ENCODE measurements at regions not wholly inside any gene's neighbourhood (a gene's known extent, or its start where the extent isn't known, plus 50 kb on each side); places are given as distances from the start of the nearest gene placed in this dataset.
"Not testable (repeated sequence)": the region's sequence is repeated elsewhere in the genome, so short reads cannot be mapped to it uniquely, and the experiment has no call there.

DNA sequence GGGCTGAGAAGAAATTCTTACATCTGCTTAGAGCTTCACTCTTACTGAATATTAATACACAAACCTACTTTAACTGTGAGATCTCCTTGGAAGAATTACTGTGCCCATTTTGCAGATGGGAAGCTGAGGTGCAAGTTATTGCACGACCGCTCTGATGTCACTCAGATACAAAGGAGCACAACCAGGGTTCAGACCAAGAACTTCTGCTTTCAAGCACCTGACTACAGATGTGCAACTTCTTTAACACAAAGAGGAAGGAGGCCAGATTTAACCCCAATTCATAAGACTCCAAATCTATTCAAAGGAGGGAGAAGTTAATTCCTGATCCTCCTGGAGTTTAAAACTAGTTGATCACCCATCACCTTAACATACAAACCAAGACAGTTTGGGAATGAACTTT is 232.6 kb downstream of the VRK1 start:
- DNase-seq (ENCODE audit: low spot score): no peak

DNA sequence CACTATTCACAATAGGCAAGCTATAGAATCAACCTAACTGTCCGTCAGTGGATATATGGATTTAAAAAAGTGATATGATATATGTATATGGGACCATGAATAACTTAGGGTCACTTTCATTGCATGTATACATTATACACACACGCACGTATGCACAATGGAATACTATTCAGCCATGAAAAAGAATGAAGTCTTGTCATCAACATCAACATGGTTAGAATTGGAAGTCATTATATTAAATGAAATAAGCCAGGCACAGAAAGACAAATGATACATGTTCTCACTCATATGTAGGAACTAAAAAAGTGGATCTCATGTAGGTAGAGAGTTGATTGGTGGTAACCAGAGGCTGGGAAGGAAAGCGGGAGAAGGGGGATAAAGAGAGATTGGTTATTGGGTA is 234.3 kb downstream of the VRK1 start:
- no peak for DNase-seq (ENCODE audit: low spot score)

DNA sequence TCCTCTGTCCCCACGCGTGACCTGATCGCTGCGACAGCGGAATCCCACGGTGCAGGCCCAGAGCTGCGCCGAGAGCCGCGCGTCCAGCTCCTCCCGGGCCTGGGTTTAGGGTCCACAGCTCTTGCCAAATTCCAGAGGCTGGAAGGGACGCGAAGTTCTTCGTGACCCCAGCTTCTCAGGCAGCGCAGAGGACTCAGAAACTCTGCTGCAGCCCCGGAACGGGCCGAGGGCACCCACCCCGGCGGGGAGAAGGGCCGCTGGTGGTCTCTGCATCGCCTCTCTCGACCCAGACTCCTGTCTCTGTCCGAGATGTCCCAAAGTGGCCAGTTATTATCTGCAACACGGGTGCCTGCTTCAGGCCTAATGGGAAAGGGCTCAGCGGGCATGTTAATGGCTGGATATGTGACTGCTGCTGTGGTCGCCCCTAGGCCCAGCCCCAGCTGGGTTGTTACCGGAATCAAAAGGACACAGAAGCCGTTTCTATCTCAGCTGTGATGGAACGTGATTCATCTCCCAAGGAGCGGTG is 236.4 kb downstream of the VRK1 start:
- DNase-seq (ENCODE audit: low spot score): no peak

DNA sequence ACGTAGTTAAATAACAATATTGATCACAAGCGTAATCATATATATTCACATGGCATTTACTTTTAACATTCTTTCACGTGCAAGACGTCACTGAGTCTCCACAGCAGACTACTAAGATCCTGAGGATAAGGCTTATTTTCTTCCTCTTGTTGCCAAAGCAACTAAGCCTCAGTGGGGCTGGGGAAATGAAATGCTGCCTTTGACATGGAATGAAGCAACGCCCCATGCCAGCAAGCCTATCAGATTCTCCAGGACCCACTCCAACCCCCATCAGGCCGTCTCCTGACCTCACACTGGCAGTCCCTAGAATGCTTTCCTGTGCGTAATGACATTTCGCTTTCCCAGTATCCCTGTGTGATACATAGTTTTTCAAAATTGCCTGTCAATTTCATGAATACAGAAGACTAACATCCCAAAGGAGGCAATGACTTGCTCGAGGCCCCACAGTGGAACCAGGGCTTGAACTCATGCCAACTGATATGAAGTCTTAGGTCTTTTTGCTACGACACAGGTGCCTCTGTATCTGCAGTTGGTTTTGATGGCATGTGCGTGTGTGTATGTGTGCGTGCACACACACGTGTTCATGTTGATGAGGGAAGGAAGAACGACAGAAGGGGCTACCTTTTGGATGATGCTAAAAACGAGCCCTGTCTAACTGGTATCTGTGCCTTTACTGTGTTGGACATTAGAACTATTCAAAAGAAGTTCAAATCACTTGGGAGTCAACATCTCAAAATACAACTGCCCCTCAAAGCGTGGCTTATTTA is 239.1 kb downstream of the VRK1 start:
- no peak for DNase-seq (ENCODE audit: low spot score)

DNA sequence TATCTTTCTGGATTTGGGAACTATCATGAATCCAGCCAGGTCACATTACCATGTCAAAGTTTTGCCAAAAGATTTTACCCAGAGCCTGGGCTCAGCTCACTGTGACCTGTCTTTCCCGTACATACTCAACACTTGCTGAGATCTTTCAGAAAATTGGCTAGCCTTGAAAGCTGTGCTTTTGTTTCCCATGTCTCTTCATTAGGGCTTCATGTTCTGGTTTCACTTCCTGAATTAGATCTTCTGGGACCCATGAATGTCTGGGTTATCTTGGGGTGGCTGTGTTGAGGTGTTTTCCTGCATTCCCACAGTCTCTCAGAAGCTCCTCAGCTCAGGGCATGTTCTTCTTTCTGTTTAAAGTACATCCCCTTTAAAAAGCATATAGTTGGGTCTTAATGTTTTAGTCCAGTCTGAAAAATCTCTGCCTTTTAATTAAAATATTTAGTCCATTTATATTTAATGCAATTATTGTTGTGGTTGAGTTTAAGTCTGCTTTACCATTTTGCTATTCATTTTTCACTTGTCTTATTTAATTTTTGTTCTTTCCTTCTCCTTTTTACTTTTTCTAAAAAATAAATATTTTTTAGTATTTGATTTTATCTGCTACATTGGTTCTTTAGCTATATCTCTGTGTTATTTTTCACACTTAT is 242.7 kb downstream of the VRK1 start:
- DNase-seq (ENCODE audit: low spot score): no peak

DNA sequence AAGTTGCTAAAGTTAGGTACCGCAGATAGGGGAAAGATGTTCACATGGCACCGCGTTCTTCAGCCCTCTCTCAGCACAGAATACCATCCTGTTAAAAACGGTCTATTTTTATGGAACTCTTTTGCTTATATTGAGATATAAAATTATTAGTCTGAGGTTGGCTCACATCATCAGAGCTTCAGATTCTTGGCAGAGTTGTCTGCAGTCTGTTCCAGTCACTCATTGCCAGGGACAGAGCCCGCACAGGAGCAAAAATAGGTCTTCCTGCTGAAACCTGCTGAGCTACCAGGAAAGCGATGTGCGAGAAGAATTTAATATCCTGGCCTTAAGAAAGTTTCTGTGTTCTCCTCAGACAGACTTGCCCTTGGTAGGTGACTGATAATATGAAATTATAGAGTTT is 249.8 kb downstream of the VRK1 start:
- no peak for DNase-seq (ENCODE audit: low spot score)

DNA sequence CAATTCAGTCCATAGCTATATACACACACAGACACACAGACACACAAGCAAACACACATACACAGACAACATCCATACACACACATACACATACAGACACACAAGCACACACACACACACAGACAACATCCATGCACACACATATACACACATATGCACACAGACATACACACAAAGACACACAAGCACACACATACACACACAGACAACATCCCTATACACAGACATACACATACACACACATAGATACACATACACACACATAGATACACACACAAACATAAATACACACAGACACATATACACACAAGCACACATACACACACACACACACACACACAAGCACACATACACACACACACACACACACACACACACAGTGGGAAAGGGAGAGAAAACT is 254.8 kb downstream of the VRK1 start:
- DNase-seq (ENCODE audit: low spot score): no peak

DNA sequence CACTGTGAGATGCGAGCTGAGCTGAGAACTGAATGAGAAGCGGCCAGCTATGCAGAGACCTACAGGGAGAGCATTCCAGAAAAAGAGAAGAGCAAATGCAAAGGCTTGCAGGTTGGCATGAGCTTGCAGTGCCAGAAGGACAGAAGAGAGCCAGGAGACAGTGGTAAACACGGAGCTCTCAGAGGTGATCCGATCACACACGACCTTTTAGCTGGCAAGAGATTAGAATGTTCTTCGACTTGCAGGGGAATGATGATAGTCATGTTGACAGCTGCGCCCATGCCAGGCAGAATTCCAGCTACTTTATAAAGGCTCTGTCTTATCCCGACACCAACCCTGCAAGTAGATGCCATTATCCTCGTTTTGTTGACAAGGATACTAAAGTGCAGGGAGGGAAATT is 256.8 kb downstream of the VRK1 start:
- no peak for DNase-seq (ENCODE audit: low spot score)

DNA sequence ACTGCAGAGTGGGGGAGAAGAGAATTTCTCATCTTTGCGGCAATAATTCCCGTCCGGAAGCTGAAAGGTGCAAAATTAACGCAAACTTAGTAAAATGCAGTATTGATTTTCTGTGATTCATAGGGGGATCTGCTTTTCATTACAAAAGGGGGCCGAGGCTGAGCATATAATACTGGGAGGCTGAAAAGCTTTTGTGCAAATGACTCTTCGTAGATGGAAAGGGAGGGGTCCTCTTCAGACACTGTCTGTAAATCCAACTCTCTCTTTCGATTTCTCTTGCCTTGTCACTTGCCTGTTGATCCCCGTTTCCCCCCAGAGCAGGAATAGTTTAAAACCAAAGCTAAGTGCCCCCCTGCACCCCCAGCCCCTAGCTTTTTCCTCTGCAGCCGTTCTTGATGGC is 258.2 kb downstream of the VRK1 start:
- DNase-seq (ENCODE audit: low spot score): no peak

DNA sequence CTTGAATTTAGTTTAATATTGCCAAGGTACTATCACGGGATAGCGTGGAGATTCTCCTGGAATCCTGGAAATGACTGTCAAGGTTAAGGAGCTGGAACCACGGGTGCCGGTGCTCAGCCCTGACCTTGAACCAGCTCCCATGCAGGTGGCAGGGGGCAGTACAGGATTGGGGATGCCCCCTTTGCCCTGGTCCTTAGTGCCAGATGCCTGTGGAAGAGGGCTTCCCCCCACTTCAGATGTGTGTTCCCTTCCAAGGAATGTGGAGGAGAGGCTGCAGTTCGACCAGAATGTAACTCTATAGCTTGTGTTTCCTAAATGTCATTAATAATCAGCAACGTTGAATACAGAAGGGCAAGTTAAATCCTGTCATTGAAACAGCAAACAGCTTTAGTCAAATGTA is 258.9 kb downstream of the VRK1 start:
- no peak for DNase-seq (ENCODE audit: low spot score)

DNA sequence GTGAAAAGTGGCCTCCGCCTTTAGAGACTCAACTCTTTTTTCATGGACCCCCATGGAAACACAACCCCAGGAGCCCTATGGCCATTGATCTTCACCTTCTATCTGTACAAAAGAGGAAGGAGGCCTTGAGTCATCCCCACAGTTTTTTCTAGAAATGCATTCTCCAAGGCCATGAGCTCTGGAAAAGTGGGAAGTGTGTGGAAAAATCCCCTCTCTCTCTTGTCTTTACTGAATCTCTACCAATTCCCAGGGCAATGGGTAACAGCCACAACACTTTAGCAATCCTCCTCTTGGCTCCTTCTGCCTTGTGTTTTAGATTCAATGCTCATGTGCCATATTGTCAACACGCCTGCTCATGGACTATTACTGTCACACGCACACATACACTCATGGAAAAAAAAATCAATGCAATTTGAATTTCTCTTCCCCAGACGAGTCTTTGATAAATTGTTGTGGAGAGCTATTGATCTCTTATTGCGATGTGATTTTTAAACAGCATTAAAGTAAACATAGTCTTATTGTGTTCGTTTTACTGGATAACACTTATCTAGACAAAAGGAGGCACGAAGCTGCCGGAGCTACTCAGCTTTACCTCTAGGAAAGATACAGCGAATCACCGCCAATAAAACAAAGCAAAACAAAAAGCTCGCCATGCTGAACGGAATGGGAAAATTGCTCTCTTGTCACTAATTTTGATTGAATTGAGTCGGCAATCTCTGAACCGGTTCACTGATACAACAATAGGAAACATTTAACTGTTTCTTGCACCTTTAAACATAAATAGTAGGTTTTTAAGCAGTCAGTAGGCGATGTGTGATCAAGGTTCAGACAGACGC is 260.3 kb downstream of the VRK1 start:
- DNase-seq (ENCODE audit: low spot score): no peak

DNA sequence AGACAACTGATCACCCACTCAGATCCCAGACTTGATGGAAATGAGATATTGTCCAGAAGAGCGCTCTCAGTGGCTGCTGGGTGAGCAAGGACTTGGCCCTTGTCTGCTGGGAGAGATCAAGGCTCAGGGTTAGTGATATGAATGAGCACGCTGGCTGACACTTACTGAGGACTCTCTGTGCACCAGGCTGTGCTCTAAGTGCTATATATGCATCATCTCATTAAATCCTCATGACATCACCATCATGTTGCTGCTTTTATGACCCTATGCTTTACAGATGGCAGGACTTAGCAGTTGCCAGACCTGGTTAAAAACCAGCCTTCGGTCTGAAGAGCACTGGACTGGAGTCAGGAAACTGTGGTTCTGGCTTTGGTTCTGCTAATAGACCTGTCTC is 260.9 kb downstream of the VRK1 start:
- DNase-seq (ENCODE audit: low spot score): no peak

DNA sequence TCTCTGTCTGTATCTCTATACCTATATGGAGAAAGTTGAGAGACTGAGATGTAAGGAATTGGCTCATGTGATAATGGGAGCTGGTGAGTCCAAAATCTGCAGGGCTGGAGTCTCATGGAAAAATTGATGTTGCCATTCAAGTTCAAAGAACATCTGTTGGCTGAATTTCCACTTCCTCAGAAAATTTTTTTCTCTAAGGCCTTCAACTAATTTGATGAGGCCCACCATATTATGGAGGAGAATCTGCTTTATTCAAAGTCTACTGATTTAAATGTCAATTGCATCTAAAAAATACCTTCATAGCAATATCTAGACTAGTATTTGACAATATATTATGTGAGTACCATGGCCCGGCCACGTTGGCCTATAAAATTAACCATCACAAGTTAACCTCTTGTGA is 261.4 kb downstream of the VRK1 start:
- DNase-seq (ENCODE audit: low spot score): no peak

DNA sequence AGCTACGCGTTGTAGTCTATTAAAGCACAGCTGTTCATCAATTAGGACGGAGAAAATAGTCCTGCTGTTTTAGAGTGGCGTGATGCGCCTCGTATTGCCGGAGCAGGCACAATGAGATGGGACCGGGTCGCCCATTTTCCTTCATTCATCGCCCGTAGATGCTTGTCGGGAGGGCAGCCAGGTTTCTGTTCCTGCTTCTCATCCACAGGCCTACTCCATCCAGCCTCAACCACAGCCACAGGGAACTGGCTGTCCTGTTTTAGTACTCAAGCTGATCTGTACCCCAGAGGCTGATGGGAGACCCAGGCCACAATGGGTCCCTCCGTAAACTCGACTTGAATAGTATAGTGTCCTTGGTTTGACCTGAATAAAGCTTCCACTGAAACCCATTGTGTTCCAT is 264.0 kb downstream of the VRK1 start:
- no peak for DNase-seq (ENCODE audit: low spot score)

DNA sequence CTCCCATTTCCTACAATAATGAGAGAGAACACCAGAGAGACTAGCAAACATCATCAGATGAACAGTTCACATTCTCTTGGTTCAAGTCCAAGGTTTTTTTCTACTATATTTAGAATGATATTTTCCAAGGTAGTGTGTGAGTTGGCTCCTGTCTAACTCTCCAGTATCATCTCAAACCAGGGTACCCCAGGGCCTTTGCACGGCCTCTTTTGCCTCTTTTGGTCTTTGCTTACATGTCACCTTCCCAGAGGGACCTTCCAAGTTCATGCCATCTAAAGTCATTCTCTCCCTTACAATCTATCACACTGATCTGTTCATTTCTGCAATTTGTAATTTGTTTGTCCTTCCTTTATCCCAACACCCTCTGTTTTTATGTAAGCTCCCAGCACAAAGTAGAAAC is 264.5 kb downstream of the VRK1 start:
- DNase-seq (ENCODE audit: low spot score): no peak

DNA sequence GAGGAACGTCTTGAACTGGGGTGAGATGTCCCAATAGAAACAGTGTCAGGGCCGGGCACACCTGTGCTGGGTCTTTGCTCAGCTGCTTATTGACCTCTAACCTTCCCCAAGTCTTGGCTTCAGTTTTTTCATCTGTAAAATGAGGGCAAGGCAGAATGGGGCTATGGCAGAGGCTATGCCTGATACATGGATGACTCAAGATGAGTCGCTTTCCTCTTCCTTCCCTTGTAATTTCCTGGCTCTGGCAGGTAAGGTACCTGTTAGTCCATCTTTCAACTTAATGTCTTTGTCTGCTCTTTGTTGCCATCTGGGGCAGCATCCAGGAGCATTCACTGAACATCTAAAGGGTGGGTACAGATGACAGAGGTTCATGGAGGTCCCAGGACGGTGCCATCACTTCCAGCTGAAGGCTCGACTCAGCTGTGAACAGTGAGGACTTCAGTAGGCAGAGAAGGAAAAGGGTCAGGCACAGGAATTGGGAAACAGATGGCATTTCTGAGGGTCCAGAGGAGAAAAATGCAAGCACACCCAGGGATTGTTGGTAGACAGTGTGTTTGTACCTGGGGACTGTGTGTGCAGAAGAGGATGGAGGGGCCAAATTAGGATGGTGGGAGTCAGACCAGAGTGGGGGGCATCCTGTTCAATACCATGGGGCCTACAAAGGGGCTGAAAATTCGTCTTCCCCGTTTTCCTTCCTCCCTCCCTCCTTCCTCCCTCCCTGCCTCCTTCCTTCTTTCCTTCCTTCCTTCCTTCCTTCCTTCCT is 268.3 kb downstream of the VRK1 start:
- no peak for DNase-seq (ENCODE audit: low spot score)

DNA sequence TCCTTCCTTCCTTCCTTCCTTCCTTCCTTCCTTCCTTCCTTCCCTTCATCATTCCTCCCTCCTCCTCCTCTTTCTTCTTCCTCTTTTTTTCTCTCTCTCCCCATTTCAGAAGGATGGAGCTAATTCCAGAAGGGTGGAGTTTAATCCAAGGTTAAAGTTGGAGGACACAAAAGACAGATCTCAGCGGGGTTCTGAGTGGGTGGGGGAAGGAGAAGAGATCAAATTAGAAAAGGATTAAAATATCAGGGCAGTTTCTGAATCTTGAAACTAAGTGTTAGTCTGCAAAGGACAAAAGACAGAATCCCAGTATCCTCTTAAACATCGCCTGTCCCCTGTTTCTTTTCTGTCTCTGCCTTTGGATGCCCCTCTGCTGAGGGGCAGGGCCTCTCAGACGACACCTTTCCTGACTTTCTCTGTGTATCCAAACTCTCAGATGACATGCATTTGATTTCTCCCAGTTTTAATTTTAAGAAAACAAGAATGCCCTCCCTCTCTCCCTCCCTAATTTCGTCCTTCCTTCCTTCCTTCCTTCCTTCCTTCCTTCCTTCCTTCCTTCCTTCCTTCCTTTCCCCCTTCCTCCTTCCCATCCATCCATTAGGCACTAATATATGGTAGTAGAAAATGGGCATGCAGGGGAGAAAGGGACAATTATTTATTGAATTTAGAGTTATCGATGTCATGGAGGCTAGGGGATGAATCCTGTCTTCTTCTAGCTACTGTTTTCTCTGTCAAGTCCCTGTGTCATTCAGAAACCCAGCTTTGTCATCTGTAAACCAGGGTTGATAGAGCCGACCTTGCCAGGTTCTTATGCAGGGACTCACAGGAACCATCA is 269.1 kb downstream of the VRK1 start:
- DNase-seq (ENCODE audit: low spot score): no peak

DNA sequence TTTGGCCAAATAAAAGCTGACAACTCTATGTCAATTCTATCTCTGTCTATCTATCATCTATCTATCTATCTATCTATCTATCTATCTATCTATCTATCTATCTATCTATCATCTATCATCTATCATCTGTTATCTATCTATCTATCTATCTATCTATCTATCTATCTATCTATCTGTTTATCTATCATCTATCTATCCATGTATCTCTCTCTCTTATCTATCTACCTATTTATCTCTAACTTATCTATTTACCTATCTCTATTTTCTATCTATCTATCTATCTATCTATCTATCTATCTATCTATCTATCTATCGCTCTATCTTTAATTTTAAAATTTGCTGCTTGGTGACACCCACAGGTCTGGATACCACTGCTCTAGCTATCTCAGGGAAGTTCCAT is 271.1 kb downstream of the VRK1 start:
- DNase-seq (ENCODE audit: low spot score): not testable (repeated sequence)

DNA sequence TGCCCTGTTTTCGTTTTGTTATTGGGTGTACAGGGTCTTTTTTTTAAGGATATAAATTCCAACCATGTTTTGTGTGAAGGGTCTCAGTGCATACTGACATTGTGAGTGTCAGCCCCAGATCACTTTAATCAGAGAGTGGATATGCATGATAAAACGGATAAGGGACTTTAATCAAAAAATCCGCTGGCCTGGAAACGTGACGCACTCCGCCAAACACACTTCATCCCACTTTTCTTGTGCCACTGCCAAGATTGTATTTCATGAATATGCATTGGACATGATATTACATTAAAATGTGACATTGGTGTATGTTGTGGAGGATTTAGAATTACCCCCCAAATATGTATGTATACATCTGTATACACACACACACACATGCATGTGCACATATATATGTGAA is 273.1 kb downstream of the VRK1 start:
- DNase-seq (ENCODE audit: low spot score): no peak

DNA sequence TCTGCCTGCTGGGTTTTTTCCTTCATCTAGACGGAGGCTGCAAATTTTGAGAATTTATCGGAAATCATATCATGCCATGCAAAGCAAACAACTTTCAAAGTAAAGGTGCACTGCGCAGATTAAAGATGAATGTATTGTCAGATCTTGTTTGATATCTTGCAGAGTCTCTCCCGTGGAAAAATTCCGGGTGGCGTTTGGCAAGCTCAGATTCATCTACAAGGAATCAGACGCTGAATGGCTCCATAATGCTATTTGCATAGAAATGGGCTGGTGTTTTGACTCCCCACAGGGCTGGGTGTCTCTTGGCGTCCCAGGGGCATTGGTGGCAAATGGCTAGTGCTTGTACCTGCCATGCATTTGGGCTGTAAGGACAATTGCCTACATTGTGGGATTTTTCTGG is 274.0 kb downstream of the VRK1 start:
- DNase-seq (ENCODE audit: low spot score): no peak

DNA sequence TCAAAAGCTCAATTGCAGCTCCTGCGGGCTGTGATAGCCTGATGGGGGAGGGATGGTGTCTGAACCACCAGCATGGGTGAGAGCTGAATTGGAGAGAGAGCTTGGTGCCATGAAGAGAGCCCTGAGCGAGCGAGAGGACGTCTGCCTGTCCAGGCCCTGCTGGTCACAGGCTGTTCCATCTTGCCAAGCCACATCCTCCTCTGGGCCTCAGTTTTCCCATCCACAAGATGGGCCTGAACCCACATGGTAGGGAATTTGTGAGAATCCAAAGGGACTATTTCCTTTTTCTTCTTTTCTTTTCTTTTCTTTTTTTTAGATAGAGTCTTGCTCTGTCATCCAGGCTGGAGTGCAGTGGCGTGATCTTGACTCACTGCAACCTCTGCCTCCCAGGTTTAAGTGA is 276.4 kb downstream of the VRK1 start:
- no peak for DNase-seq (ENCODE audit: low spot score)
